ENCODE measurements at regions not wholly inside any gene's neighbourhood (a gene's known extent, or its start where the extent isn't known, plus 50 kb on each side); places are given as distances from the start of the nearest gene placed in this dataset.

GRCh38 chr12:24709216-24709615, 239.7 kb downstream of the BCAT1 start:
- no peak for TF ChIP-seq CTCF (IDR thresholded peaks at IDR 0.05)
- no peak for TF ChIP-seq POLR2A (IDR thresholded peaks at IDR 0.05)
